Gastroesophageal sphincter (tissue), 4 donors: ENCODE measurements at regions not wholly inside any gene's neighbourhood (a gene's known extent, or its start where the extent isn't known, plus 50 kb on each side); places are given as distances from the start of the nearest gene placed in this dataset.
"Not testable (repeated sequence)": the region's sequence is repeated elsewhere in the genome, so short reads cannot be mapped to it uniquely, and the experiment has no call there.

Experiments
- ATAC-seq: fragments of 150-250 bp; one replicate; pipeline ENCODE4 v1.9.1; 2016; ENCODE audit warnings: mild to moderate bottlenecking, moderate library complexity
- H3K27ac ChIP-seq, 4 donors: fragments of 200-600 bp; sonication (generic) in 3 of 4; 1 replicate in 3 of 4; 2 replicates in 1 of 4; pipeline ENCODE4 v1.5.1; 2016 to 2019
- H3K27me3 ChIP-seq: fragments of 200-600 bp; sonication (generic); one replicate; pipeline ENCODE4 v1.5.1; 2019
- H3K36me3 ChIP-seq, 2 donors: fragments of 200-600 bp; sonication (generic); one replicate each; pipeline ENCODE4 v1.5.1; 2019; ENCODE audit warnings: control low read depth in 1 of 2
- H3K4me1 ChIP-seq, 3 donors: fragments of 200-600 bp; sonication (generic); 1 replicate in 2 of 3; 2 replicates in 1 of 3; pipeline ENCODE4 v1.5.1; 2016 to 2019; ENCODE audit warnings: control low read depth in 2 of 3
- H3K4me3 ChIP-seq, 2 donors: fragments of 200-600 bp; sonication (generic); one replicate each; pipeline ENCODE4 v1.5.1; 2019; ENCODE audit warnings: mild to moderate bottlenecking in 1 of 2, moderate library complexity in 1 of 2
- H3K9me3 ChIP-seq, 3 donors: fragments of 200-600 bp; sonication (generic); one replicate each; pipeline ENCODE4 v1.5.1; 2017 to 2019; ENCODE audit warnings: control low read depth in 2 of 3
- CTCF ChIP-seq, 4 experiments: fragments of 200-600 bp in 2 of 4; fragments of 450-650 bp in 2 of 4; sonication (generic) in 1 of 4; IDR thresholded peaks; one replicate each; pipeline ENCODE4 v1.5.1; 2017 to 2019; ENCODE audit warnings: antibody characterized with exemption in 4 of 4, mild to moderate bottlenecking in 2 of 4, moderate library complexity in 2 of 4
- EP300 ChIP-seq: sonication (generic); formaldehyde crosslinking; IDR thresholded peaks from one replicate; pipeline ENCODE4 v1.6.1; 2017; ENCODE audit warnings: antibody characterized with exemption, mild to moderate bottlenecking
- POLR2A ChIP-seq, 2 donors: fragments of 450-650 bp; IDR thresholded peaks; one replicate each; pipeline ENCODE4 v1.6.1; 2017; ENCODE audit warnings: antibody characterized with exemption in 2 of 2, mild to moderate bottlenecking in 2 of 2, moderate library complexity in 1 of 2
- POLR2AphosphoS5 ChIP-seq: sonication (generic); formaldehyde crosslinking; IDR thresholded peaks from one replicate; pipeline ENCODE4 v1.6.1; 2017; ENCODE audit warnings: antibody characterized with exemption
- WGBS, 2 donors: methylation state at CpG; one replicate each; pipeline ENCODE4 v1.1.5; 2018; ENCODE audit warnings: low coverage in 1 of 2; 5-methylcytosine and 5-hydroxymethylcytosine counted together

GRCh38 chr14:55912344-55912743 is 205.9 kb upstream of the PELI2 start:
- ATAC-seq: no peak
- no peaks in the 10 kb centered on the region for H3K27me3 ChIP-seq
- TF ChIP-seq POLR2A (IDR thresholded peaks at IDR 0.05): no peak
- TF ChIP-seq CTCF (IDR thresholded peaks at IDR 0.05): no peak
- no peak for TF ChIP-seq EP300
- no peak for TF ChIP-seq POLR2AphosphoS5
- no peak overlapping the region for H3K4me3 ChIP-seq
- H3K9me3 ChIP-seq: no peaks in the 10 kb centered on the region
- 89% methylated on average over 4 of the region's 5 CpGs; no CpG with 5 or more reads in 1 of the 2 donors for WGBS, 2 donors
- H3K27ac ChIP-seq: no peak overlapping the region
- H3K4me1 ChIP-seq: peaks cover 0 to 13% (median 0%) of the 10 kb centered on the region in 3 donors
- H3K36me3 ChIP-seq: no peaks in the 10 kb centered on the region

GRCh38 chr14:55913324-55914025 is 204.7 kb upstream of the PELI2 start:
- Histone ChIP-seq H3K27me3 (no peaks in the 10 kb centered on the region), H3K4me1 (peaks cover 0 to 13% (median 0%) of the 10 kb centered on the region in 3 donors), H3K4me3 (no peak overlapping the region), H3K9me3 (no peaks in the 10 kb centered on the region), H3K36me3 (no peaks in the 10 kb centered on the region), H3K27ac (no peak overlapping the region)
- WGBS, 2 donors: 36 to 51% methylated on average over 4 to 6 of the region's 8 CpGs
- TF ChIP-seq POLR2AphosphoS5 (peak; percentile 30), CTCF (IDR thresholded peaks at IDR 0.05) (no peak)
- ATAC-seq: peak; percentile 53

- H3K9me3 ChIP-seq: no peaks in the 10 kb centered on the region
- H3K27me3 ChIP-seq: no peaks in the 10 kb centered on the region
- no peak for ATAC-seq
- TF ChIP-seq POLR2A (IDR thresholded peaks at IDR 0.05) (no peak), CTCF (IDR thresholded peaks at IDR 0.05) (no peak), POLR2AphosphoS5 (no peak), EP300 (no peak)
- no peak overlapping the region for H3K4me3 ChIP-seq
- H3K27ac ChIP-seq: no peak overlapping the region
- H3K4me1 ChIP-seq: peaks cover 0 to 13% (median 0%) of the 10 kb centered on the region in 3 donors
- no peaks in the 10 kb centered on the region for H3K36me3 ChIP-seq
Measured at GRCh38 chr14:55914771-55915170, 203.4 kb upstream of the PELI2 start.

DNA sequence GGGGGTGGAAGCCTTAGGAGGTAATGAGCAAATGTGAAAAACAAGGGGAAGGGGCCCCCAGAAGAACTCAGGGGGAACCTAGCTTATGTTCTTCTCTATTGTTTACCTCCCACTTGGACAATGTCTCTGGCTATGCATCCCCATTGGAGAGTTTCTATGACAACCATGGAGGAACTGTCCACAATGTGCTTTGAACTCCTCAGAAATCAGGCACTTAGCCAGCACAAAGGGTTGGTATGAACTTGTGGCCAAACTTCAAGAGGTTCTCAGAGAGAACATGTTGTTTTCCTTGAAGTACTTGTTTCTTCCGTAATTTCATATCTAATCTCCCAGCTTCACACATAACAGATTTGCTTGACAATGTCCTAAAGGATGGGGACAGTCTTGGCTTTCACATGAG is 202.8 kb upstream of the PELI2 start:
- 58 to 100% methylated on average over 1 of the region's 1 CpG for WGBS, 2 donors
- Histone ChIP-seq H3K4me3 (no peak overlapping the region), H3K4me1 (peaks cover 0 to 13% (median 0%) of the 10 kb centered on the region in 3 donors), H3K27ac (no peak overlapping the region), H3K9me3 (no peaks in the 10 kb centered on the region), H3K27me3 (no peaks in the 10 kb centered on the region), H3K36me3 (no peaks in the 10 kb centered on the region)
- no peak for ATAC-seq
- no peak for TF ChIP-seq EP300
- TF ChIP-seq CTCF (IDR thresholded peaks at IDR 0.05): no peak
- TF ChIP-seq POLR2A (IDR thresholded peaks at IDR 0.05): no peak
- no peak for TF ChIP-seq POLR2AphosphoS5

DNA sequence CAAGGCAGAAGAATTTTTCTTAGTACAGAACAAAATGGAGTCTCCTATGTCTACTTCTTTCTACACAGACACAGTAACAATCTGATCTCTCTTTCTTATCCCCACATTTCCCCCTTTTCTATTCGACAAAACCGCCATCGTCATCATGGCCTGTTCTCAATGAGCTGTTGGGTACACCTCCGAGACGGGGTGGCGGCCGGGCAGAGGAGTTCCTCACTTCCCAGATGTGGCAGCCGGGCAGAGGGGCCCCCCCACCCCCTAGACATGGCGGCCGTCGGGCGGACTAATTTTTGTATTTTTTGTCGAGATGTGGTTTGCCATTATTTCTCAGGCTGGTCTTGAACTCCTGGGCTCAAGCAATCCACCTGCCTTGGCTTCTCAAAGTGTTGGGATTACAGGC is 198.4 kb upstream of the PELI2 start:
- H3K4me1 ChIP-seq, H3K4me3 ChIP-seq, H3K36me3 ChIP-seq, H3K27ac ChIP-seq, ATAC-seq, H3K9me3 ChIP-seq, H3K27me3 ChIP-seq: not testable (repeated sequence)
- WGBS, 2 donors: 82 to 94% methylated on average over 5 to 10 of the region's 13 CpGs
